GM12891 (cell line): ENCODE measurements at regions not wholly inside any gene's neighbourhood (a gene's known extent, or its start where the extent isn't known, plus 50 kb on each side); places are given as distances from the start of the nearest gene placed in this dataset.

ENCODE experiments used
- POLR2A ChIP-seq: IDR thresholded peaks from 2 replicates; pipeline ENCODE4 v1.6.1; 2011; ENCODE audit warnings: low read depth, low read length, control low read depth
- POLR2AphosphoS5 ChIP-seq: IDR thresholded peaks from 2 replicates; pipeline ENCODE4 v1.6.1; 2011; ENCODE audit warnings: low read depth, low read length, control low read depth

DNA sequence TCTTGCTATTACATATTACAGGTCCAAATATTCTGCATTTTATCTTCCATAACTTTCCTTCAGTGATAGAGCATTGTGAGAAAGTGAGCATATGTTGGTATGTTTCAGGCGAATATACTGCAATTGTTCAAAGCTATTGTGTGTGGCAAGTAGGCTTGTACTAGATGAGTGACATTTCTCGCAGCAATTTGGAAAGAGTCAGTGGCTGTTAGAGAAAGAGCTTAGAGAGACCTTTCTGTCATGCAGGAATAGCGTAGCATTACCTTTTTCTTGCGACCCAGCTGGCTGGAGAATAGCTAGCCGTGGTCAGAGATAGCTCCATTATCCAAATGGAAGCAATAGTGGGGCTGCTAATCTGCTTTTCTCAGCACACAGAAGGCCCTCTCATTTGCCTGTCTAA lies 678.5 kb upstream of the FOXG1 start:
- TF ChIP-seq POLR2A (no peak), POLR2AphosphoS5 (no peak)
